K562 (cell line): ENCODE measurements at regions not wholly inside any gene's neighbourhood (a gene's known extent, or its start where the extent isn't known, plus 50 kb on each side); places are given as distances from the start of the nearest gene placed in this dataset.

ENCODE experiments used
- ATAC-seq: fragments of 200-7000 bp; cut with Tn5 transposase; 3 replicates; pipeline ENCODE4 v1.9.1; 2020; ENCODE audit warnings: moderate library complexity
- BruUV-seq: library from RNA; stranded (reverse); fragments of 400-500 nt; replicated peaks from 2 replicates; lab custom pipeline; 2021; lab: Mats Ljungman, UMichigan
- CTCF ChIA-PET: fragments of 300-600 bp; formaldehyde crosslinking; extraction: SDS; loops from one replicate; lab custom pipeline; 2021; ENCODE audit warnings: low intra/inter-chr PET ratio; lab: Yijun Ruan, JAX
- POLR2A ChIA-PET: fragments of 300-600, 350-650 bp; sonication (Branson Sonifier 250); formaldehyde crosslinking; extraction: SDS; loops from one replicate; lab custom pipeline; 2021; ENCODE audit warnings: antibody characterized with exemption, inconsistent platforms; lab: Yijun Ruan, JAX
- DNase-seq, 4 experiments: peaks; one replicate each; pipeline versions ENCODE4 v3.0.0 to v3.0.0-alpha.2; 2011 to 2018; ENCODE audit warnings: low spot score in 3 of 4, mixed read lengths in 3 of 4; ENCODE audit errors: extremely low read depth in 1 of 4
- FAIRE-seq: peaks from 2 replicates; lab custom pipeline; 2011; peaks lifted over from hg19 to GRCh38; lab: Jason Lieb, UNC
- H2AFZ ChIP-seq: 2 replicates; pipeline ENCODE4 v1.6.0; 2011; ENCODE audit warnings: low read depth, low read length, control low read depth, inconsistent platforms
- H3K27ac ChIP-seq: fragments of 200-600 bp; 3 replicates; pipeline ENCODE4 v1.8.0; 2011; ENCODE audit warnings: low read depth, mild to moderate bottlenecking, control low read depth, inconsistent platforms, low read length, moderate library complexity, mixed read lengths; ENCODE audit errors: extremely low read depth
- H3K27me3 ChIP-seq, 2 experiments: fragments of 300-600 bp in 1 of 2; 2 replicates in 1 of 2; 3 replicates in 1 of 2; pipeline versions ENCODE4 v1.6.0 to v1.8.0; 2011; ENCODE audit warnings: inconsistent platforms in 2 of 2, low read length in 2 of 2, mild to moderate bottlenecking in 1 of 2, mixed read lengths in 1 of 2, moderate library complexity in 1 of 2; ENCODE audit not compliant: control insufficient read depth in 2 of 2, insufficient read depth in 2 of 2
- H3K36me3 ChIP-seq: fragments of 300-600 bp; 3 replicates; pipeline ENCODE4 v1.8.0; 2011; ENCODE audit warnings: mild to moderate bottlenecking, low read length, inconsistent platforms; ENCODE audit not compliant: control insufficient read depth, insufficient read depth
- H3K4me1 ChIP-seq, 2 experiments: fragments of 200-600 bp in 1 of 2; replicated peaks in 1 of 2; 2 replicates in 1 of 2; 3 replicates in 1 of 2; pipeline versions ENCODE4 v1.5.1 to v1.8.0; 2011; ENCODE audit warnings: inconsistent platforms in 2 of 2, low read length in 2 of 2, mild to moderate bottlenecking in 1 of 2, mixed read lengths in 1 of 2, moderate library complexity in 1 of 2; ENCODE audit not compliant: control insufficient read depth in 2 of 2, insufficient read depth in 2 of 2
- H3K4me2 ChIP-seq: 2 replicates; pipeline ENCODE4 v1.6.1; 2011; ENCODE audit warnings: low read length, control low read depth, inconsistent platforms, mixed read lengths; ENCODE audit not compliant: insufficient read depth
- H3K4me3 ChIP-seq: fragments of 200-600 bp; sonication (generic), shearing (Covaris generic); 2 replicates; pipeline ENCODE4 v1.5.1; 2016; ENCODE audit warnings: control low read depth, inconsistent platforms
- H3K79me2 ChIP-seq: fragments of 200-600 bp; 3 replicates; pipeline ENCODE4 v1.8.0; 2011; ENCODE audit warnings: low read length, inconsistent platforms; ENCODE audit not compliant: control insufficient read depth, insufficient read depth
- H3K9ac ChIP-seq, 2 experiments: 2 replicates each; pipeline versions ENCODE4 v1.6.0 to v1.6.1; 2011; ENCODE audit warnings: low read depth in 2 of 2, low read length in 2 of 2, control low read depth in 1 of 2, inconsistent platforms in 1 of 2, mild to moderate bottlenecking in 1 of 2, mixed read lengths in 1 of 2; ENCODE audit not compliant: insufficient read depth in 1 of 2
- H3K9me1 ChIP-seq: one replicate; pipeline ENCODE4 v1.6.0; 2011; ENCODE audit warnings: inconsistent platforms, mild to moderate bottlenecking, low read length, moderate library complexity; ENCODE audit not compliant: control insufficient read depth, insufficient read depth
- H3K9me3 ChIP-seq: replicated peaks from 2 replicates; pipeline ENCODE4 v1.5.1; 2011; ENCODE audit warnings: low read depth, low read length, inconsistent platforms; ENCODE audit not compliant: control insufficient read depth, insufficient read depth
- H4K20me1 ChIP-seq: replicated peaks from 2 replicates; pipeline ENCODE4 v1.6.1; 2011; ENCODE audit warnings: low read length, inconsistent platforms, mixed read lengths; ENCODE audit not compliant: control insufficient read depth, insufficient read depth
- CC2D1A ChIP-seq: fragments of 450-650 bp; IDR thresholded peaks from 2 replicates; pipeline ENCODE4 v1.6.1; 2017; ENCODE audit warnings: mild to moderate bottlenecking
- COPS2 ChIP-seq: fragments of 450-650 bp; conservative IDR thresholded peaks from 2 replicates; pipeline ENCODE4 v1.6.1; 2016; ENCODE audit warnings: mild to moderate bottlenecking, moderate library complexity
- HNRNPLL ChIP-seq: fragments of 200-400 bp; formaldehyde crosslinking; IDR thresholded peaks from 2 replicates; pipeline ENCODE4 v1.6.1; 2017; ENCODE audit warnings: low read length, low read depth, mild to moderate bottlenecking; ENCODE audit not compliant: poor library complexity, severe bottlenecking
- KAT8 ChIP-seq: fragments of 450-650 bp; IDR thresholded peaks from 2 replicates; pipeline ENCODE4 v1.6.1; 2016; ENCODE audit warnings: low read depth, mild to moderate bottlenecking
- MAFG ChIP-seq: fragments of 450-650 bp; conservative IDR thresholded peaks from 2 replicates; pipeline ENCODE4 v1.6.1; 2016; ENCODE audit warnings: missing genetic modification characterization, missing compliant biosample characterization
- MAZ ChIP-seq, 2 experiments: fragments of 450-650 bp in 1 of 2; sonication (generic) in 1 of 2; formaldehyde crosslinking; IDR thresholded peaks in 1 of 2; conservative IDR thresholded peaks in 1 of 2; 2 replicates each; pipeline versions ENCODE4 v1.4.0 to v1.5.0; 2020; ENCODE audit warnings: mild to moderate bottlenecking in 1 of 2, missing genetic modification reagents in 1 of 2
- NCOR1 ChIP-seq: fragments of 450-650 bp; IDR thresholded peaks from 2 replicates; pipeline ENCODE4 v1.6.1; 2016; ENCODE audit warnings: mild to moderate bottlenecking, moderate library complexity
- NFATC3 ChIP-seq: fragments of 450-650 bp; IDR thresholded peaks from 2 replicates; pipeline ENCODE4 v1.6.1; 2017; ENCODE audit warnings: mild to moderate bottlenecking
- PML ChIP-seq: IDR thresholded peaks from 2 replicates; pipeline ENCODE4 v1.6.1; 2012; ENCODE audit warnings: low read length, inconsistent platforms
- POLR2H ChIP-seq: IDR thresholded peaks from 2 replicates; pipeline ENCODE4 v1.6.1; 2016; ENCODE audit warnings: missing genetic modification characterization, low read depth, mild to moderate bottlenecking, control low read depth, missing compliant biosample characterization, moderate library complexity
- RAD21 ChIP-seq, 2 experiments: fragments of 250-450 bp in 1 of 2; fragments of 450-650 bp in 1 of 2; sonication (Bioruptor Pico) in 1 of 2; formaldehyde crosslinking in 1 of 2; IDR thresholded peaks in 1 of 2; conservative IDR thresholded peaks in 1 of 2; 2 replicates each; pipeline versions ENCODE4 v1.4.0 to v1.8.0; 2020 to 2022; ENCODE audit warnings: mild to moderate bottlenecking in 2 of 2, moderate library complexity in 1 of 2
- SMC3 ChIP-seq: conservative IDR thresholded peaks from 2 replicates; pipeline ENCODE4 v1.6.1; 2011; ENCODE audit warnings: low read depth, low read length, improper control_type of control experiment; ENCODE audit not compliant: insufficient read depth
- ZNF232 ChIP-seq: sonication (generic); formaldehyde crosslinking; IDR thresholded peaks from 2 replicates; pipeline ENCODE4 v1.8.0; 2022; ENCODE audit warnings: mild to moderate bottlenecking, missing genetic modification reagents
- WGBS: fragments of 100-300 bp; shearing (Covaris generic); methylation state at CpG from one replicate; pipeline ENCODE4 v1.1.6; 2016; ENCODE audit warnings: low coverage, mixed read lengths; ENCODE audit not compliant: insufficient coverage; ENCODE audit errors: missing lambda C conversion rate; 5-methylcytosine and 5-hydroxymethylcytosine counted together
- in situ Hi-C: fragments of 300-500 bp; cut with MboI; formaldehyde crosslinking; loops from 4 replicates; pipeline ENCODE4 v1.15.0; 2018; ENCODE audit warnings: inconsistent platforms, mixed read lengths
- intact Hi-C: fragments of 100-400 bp; cut with micrococcal nuclease; formaldehyde crosslinking; loops from 2 replicates; pipeline ENCODE4 v1.14.2; 2022
- TF ChIP-seq, protein P1 (sequence below): IDR thresholded peaks from 2 replicates; pipeline ENCODE4 v1.6.1; 2016; ENCODE audit warnings: missing genetic modification characterization, missing compliant biosample characterization
- TF ChIP-seq, protein P2 (sequence below): fragments of 250-450 bp; sonication (Bioruptor Pico); IDR thresholded peaks from 2 replicates; pipeline ENCODE4 v1.5.0; 2020; ENCODE audit warnings: mild to moderate bottlenecking, borderline replicate concordance
- TF ChIP-seq, protein P3 (sequence below): sonication (generic); IDR thresholded peaks from 2 replicates; pipeline ENCODE4 v1.6.1; 2016

DNA sequence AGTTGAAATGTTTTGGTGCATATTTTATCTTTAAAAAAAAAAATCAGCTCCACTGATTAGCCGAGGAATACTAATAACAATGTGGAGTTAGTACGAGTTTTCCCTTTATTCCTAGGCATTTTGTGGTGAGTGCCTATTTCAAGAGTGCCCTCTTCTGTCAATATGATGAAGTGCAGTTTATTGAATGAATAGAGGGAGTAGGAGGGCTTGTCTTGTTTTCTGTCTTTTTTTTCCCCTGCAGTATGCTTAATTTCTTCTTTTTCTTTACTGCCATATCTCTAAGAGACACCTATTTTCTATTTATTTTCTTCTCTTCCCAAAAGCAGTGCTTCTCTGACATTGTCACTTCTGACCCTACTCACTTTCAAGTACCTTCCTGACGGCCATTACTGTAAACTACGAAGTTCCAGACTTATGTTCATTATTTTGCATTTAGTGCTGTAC, 169.6 kb upstream of the PITX1 start (continued):
- peak; percentile 33 to 85; a peak in 3 of 4 replicates for TF ChIP-seq RAD21 (CRISPR knock-in tag; conservative IDR thresholded peaks at IDR 0.05 in 1 of 2, IDR thresholded peaks at IDR 0.05 in 1 of 2)
- TF ChIP-seq, protein P1, sequence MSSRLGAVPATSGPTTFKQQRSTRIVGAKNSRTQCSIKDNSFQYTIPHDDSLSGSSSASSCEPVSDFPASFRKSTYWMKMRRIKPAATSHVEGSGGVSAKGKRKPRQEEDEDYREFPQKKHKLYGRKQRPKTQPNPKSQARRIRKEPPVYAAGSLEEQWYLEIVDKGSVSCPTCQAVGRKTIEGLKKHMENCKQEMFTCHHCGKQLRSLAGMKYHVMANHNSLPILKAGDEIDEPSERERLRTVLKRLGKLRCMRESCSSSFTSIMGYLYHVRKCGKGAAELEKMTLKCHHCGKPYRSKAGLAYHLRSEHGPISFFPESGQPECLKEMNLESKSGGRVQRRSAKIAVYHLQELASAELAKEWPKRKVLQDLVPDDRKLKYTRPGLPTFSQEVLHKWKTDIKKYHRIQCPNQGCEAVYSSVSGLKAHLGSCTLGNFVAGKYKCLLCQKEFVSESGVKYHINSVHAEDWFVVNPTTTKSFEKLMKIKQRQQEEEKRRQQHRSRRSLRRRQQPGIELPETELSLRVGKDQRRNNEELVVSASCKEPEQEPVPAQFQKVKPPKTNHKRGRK (tag): 0 out of 2 replicates have a peak, but pooled peaks have one; percentile 9
- TF ChIP-seq KAT8: no peak
- no peak for TF ChIP-seq MAZ (CRISPR knock-in tag; conservative IDR thresholded peaks at IDR 0.05 in 1 of 2, IDR thresholded peaks at IDR 0.05 in 1 of 2)
- TF ChIP-seq ZNF232 (CRISPR knock-in tag): no peak
- TF ChIP-seq NFATC3: 0 out of 2 replicates have a peak, but pooled peaks have one; percentile 5
- 0 out of 2 replicates have a peak, but pooled peaks have one; percentile 20 for TF ChIP-seq SMC3
- 0 out of 2 replicates have a peak, but pooled peaks have one; percentile 40 for TF ChIP-seq CC2D1A
- TF ChIP-seq PML: no peak

DNA sequence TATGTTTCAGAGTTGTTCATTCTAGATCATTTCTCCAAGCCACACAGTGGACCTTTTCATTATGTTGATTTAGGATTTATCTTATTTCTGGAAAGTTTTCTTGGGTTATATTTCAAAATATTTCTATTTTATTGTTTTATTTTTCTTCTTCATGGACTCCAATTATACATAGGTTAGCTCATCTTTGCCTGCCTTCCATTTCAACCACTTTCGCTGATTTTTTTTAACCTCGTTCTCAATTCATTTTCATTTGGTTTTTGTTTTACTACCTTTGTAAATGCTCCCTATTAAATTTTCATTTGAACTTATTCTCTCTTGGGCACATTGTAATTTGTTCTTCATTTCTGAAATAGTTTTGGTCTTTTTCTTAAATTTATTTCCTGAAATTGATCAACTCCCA, 169.0 kb upstream of the PITX1 start:
- 77% methylated on average over 2 of the region's 2 CpGs for WGBS
- intact Hi-C loops: loop anchor here (5.0 to 10.0 kb wide), 2 partner anchors 222 to 296 kb away; partner anchors contain the start of gene PCBD2
- no TSS peak for BruUV-seq
- H3K4me3 ChIP-seq: no peak overlapping the region
- CTCF ChIA-PET: interaction anchor here (0.7 to 1.1 kb wide), 3 partner anchors 131 to 194 kb away, joined by 3 to 5 read pairs (median 3); no protein-coding TSS in a partner anchor
- POLR2A ChIA-PET: interaction anchor here (1.1 kb wide), 1 partner anchor 67 kb away, joined by 3 read pairs; no protein-coding TSS in a partner anchor
- H3K9me1 ChIP-seq: no peaks in the 10 kb centered on the region
- H3K27me3 ChIP-seq: no peaks in the 10 kb centered on the region
- H3K9ac ChIP-seq: no peak overlapping the region
- no peak overlapping the region for H3K27ac ChIP-seq
- H3K4me1 ChIP-seq: peaks cover 0 to 16% of the 10 kb centered on the region in 2 experiments; a peak in 2 of 5 replicates
- no peaks in the 10 kb centered on the region for H4K20me1 ChIP-seq
- FAIRE-seq (no peak), DNase-seq (no peak), ATAC-seq (no peak)
- H3K36me3 ChIP-seq: no peaks in the 10 kb centered on the region
- no peaks in the 10 kb centered on the region for H3K79me2 ChIP-seq
- in situ Hi-C loops: no loop called here
- no peak overlapping the region for H2AFZ ChIP-seq
- H3K4me2 ChIP-seq: no peak overlapping the region
- peaks cover 9% of the 10 kb centered on the region for H3K9me3 ChIP-seq
- TF ChIP-seq, protein P2, sequence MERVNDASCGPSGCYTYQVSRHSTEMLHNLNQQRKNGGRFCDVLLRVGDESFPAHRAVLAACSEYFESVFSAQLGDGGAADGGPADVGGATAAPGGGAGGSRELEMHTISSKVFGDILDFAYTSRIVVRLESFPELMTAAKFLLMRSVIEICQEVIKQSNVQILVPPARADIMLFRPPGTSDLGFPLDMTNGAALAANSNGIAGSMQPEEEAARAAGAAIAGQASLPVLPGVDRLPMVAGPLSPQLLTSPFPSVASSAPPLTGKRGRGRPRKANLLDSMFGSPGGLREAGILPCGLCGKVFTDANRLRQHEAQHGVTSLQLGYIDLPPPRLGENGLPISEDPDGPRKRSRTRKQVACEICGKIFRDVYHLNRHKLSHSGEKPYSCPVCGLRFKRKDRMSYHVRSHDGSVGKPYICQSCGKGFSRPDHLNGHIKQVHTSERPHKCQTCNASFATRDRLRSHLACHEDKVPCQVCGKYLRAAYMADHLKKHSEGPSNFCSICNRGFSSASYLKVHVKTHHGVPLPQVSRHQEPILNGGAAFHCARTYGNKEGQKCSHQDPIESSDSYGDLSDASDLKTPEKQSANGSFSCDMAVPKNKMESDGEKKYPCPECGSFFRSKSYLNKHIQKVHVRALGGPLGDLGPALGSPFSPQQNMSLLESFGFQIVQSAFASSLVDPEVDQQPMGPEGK (CRISPR knock-in tag): no peak
- TF ChIP-seq MAFG (tag) (no peak), POLR2H (no peak), COPS2 (no peak), NCOR1 (no peak), HNRNPLL (no peak)
- TF ChIP-seq, protein P3, sequence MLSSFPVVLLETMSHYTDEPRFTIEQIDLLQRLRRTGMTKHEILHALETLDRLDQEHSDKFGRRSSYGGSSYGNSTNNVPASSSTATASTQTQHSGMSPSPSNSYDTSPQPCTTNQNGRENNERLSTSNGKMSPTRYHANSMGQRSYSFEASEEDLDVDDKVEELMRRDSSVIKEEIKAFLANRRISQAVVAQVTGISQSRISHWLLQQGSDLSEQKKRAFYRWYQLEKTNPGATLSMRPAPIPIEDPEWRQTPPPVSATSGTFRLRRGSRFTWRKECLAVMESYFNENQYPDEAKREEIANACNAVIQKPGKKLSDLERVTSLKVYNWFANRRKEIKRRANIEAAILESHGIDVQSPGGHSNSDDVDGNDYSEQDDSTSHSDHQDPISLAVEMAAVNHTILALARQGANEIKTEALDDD: no peak
